AG20443 (cell line): ENCODE measurements at regions not wholly inside any gene's neighbourhood (a gene's known extent, or its start where the extent isn't known, plus 50 kb on each side); places are given as distances from the start of the nearest gene placed in this dataset.

Experiments used
- DNase-seq: peaks from one replicate; pipeline ENCODE4 v3.0.0; 2012; ENCODE audit warnings: low spot score, mixed read lengths

DNA sequence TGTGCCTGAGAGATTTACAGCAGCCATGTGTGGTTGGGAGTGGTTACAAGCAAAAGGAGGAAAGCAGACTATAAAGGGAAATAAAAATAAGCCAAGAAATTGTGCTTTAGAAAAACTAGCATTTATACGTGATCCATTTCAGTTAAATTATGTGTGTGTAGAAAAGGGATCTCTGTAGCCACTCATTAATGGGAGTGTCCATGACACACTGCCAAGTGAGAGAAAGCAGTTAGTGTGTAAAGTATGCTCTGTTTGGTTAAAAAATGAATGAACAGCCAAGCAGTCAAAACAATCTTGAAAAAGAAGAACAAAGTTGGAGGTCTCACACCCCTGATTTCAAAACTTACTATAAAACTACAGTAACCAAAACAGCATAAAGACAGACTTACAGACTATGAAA lies 67.9 kb upstream of the GGTLC1 start:
- DNase-seq: no peak

DNA sequence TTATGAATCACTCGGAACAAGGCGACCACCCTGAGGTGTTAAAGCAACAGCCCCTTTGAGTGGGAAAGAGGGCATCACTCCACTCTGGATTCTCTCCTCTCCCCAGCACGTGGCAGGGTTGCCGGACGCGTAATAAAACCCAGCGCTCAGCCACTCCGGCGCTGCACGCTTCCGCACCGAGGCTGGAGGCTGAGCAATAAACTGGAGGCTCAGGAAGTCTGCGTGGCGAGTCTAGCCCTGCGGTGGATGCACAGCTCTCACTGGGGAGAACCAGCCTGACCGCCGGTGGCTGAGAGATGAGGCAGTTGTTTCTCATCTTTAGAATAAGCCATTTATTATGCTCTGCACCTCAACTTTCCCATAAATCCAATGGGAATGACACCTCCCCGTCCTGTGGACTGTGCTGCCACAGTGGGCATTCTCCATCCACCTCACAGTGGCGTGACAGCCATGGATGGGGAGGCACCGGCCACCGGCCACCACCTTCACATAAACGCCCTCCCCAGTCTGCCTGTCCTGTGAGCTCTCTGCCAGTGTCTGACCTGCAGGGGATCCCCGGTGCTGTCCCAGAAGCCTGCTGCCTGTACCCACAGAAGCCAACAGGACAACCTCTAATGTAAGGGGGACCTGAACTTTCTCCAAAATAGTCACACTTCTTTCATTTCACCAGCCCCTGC lies 64.2 kb upstream of the GGTLC1 start:
- DNase-seq: no peak

DNA sequence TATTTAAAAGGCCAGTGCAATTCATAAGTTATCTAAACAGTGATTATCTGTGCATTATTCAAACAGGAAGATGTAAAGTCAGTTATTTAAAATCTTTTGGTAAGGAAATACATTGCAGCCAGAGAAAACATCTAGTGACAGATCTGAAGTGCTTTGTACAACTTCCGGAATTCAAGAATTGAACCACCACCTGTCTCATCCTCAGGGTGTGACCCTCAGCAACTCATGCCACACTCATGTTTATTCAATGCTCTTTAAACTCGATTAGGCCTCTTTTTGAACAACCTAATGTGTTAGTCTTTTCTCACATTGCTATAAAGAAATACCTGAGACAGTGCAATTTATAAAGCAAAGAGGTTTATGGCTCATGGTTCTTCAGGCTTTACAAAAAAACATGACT lies 62.6 kb upstream of the GGTLC1 start:
- no peak for DNase-seq

DNA sequence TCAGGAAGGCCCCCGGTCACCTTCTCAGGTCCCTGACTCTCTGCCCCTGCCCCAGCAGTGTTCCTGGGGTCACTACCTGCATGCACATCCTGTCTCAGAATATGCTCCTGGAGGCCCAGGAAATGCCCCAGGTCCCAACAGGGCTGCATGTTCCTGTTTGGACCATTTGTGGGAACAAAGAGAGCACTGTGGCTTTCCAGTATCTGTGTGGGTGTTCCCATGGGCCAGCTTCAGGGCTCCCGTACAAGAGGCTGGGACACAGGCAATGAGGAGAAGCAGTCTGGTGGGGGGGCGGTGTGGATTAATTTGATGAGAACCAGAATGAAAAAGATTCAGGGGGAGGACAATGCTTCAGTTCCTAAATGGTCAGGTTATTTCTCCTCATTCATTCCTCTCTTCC lies 61.5 kb upstream of the GGTLC1 start:
- no peak for DNase-seq

DNA sequence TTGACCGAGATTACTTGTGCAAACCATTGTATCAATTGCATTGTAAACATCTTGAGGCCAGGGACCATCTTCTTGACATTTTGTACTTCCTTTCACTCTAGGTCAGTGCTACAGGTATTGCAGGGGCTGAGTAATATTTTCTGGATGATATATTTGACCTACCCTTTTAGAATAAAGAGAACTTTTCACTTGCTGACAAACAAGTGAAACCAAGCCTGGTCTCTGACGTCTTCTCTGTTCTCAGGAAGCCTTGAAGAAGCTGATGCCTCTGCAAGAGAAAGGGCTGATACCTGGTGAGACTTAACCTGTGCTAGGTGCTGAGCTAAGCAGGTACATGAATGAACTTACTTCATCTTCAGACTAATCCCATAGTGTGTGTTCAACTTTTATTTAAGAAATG lies 60.5 kb upstream of the GGTLC1 start:
- no peak for DNase-seq

DNA sequence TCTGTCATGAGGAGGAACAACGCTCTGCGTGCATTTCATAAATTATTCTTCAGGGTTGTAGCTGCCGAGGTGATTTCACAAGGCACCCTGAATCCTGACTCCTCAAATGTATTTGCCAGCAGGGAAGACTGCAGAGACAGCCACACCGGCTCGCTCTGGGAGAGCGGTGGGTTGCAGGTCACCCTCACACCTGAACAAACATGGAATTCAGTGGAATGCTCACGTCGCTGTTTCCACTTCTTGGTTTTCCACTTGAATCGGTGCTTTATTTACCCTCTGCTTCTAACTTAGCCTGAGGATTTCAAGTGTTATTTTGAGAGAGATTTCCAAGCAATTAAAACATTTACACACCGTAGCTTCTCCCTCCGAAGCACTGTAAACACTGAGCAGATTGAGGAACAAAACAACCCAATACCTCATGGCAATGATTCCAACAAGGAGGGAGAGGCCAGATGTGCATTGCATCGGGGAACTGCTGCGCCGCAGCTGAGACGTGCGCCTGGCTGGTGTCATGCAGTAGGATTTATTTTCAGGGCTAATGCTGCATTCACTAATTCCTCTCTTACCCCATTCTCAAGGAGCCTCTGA lies 59.5 kb upstream of the GGTLC1 start:
- DNase-seq: no peak

DNA sequence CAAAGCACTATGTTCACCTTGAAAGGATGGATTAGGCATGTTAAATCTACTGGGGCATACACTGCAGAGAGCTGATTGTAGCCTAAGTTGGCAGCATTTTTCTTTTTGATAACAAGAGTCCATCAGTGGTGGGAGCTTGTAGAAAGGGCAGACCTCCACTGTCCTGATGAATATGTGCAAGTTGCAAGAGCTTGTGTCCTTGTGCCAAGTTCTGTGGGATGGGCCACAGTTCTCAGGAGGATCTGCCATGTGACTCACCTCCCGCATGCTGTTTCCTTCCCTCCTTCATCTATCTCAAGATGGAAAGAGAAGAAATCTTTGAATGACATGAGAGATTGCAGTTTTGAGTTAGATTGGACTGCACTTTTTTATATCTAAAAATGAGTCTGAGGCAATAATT lies 58.3 kb upstream of the GGTLC1 start:
- no peak for DNase-seq

DNA sequence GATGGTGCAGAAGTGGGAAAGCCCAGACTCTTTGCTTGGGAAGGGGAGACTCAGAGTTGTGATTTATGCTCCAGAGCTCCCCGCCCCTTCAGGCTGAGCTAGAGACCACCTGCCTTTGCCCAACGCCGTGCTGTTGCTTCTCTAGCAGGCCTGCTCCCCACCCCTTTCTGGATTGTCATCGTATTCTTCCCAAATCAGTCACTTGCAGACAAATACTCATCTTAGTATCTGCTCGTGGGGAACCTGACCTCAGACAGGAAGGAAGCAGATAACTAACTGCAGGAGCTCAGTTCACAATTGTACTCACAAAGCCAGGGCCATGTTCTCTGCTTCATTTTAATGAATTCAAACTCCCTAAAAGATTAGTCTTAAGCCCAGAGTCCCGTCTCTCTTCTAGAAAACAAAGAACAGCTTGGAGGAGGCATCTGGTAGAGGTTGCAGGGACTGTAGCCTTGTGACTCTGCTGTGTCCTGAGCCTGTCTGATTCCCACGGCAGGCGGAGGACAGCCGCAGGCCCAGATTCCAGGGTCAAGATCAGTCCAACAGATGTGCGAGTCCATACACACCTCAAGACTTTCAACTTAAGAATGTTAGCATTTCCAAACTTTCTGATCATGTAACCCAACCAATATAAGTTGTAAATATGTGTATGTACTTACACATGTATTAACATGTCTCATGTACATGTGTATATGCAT lies 57.2 kb upstream of the GGTLC1 start:
- DNase-seq: no peak

DNA sequence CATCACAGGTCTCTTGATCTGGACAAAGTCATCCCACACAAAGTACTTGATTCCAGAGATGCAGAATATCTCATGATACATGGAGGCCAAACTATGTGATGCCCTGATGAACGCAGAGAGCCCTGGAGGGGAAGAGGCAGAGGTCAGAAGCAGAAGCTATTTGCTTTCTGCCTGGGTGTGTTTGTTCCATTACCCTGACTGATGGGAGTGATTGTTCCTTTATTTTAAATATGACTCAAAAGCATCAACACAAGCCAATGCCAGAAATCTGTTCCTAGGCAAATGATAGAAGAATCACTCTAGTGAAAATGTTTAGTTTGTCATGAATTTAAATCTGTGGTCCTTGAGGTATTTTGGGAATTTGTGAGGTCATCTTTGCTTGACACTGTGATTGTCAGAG lies 54.7 kb upstream of the GGTLC1 start:
- DNase-seq: no peak

DNA sequence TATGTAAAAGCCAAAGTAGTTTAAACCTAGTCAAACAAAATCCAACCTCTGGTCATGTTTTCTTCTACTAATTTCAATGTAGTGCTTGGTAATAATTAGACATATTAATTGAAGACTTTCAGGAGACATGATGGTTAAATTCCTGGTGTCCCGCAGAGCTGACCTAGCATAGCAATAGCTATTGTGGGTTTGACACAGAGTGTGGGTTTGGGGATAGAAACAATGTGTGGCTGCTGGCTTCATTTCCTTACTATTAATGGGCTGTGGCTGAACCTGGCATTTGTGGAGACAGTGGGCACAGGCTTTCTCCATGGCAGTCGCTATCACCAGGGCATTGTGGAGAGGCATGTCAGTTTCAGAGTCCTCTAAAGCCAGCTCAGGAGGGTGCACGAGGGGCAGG lies 54.1 kb upstream of the GGTLC1 start:
- DNase-seq: no peak

DNA sequence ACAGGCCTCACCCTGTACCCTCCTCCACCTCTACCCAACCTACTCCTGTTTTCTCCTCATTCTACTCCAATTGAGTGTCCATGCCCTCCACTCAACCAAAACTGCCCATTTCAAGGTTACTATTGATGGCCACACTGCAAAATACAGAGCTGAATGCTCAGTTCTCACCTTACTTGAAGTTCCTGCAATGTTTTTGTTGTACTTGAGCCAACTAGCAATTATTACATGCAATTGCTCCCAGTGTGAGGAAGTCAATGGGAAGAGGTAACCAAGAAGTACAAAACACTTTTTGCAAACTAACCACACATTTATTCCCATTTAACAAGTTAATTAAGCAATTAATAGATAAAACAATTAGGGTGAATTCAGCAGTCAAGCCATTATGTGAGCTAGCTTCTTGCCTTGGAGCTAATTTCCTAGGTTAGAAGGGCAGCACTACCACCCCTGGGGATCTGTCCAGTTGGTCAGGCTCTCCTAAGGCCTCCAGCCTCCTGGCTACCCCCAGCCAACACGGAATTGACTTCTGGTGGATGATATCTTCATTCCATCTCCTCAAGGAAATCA lies 52.4 kb upstream of the GGTLC1 start:
- DNase-seq: no peak

DNA sequence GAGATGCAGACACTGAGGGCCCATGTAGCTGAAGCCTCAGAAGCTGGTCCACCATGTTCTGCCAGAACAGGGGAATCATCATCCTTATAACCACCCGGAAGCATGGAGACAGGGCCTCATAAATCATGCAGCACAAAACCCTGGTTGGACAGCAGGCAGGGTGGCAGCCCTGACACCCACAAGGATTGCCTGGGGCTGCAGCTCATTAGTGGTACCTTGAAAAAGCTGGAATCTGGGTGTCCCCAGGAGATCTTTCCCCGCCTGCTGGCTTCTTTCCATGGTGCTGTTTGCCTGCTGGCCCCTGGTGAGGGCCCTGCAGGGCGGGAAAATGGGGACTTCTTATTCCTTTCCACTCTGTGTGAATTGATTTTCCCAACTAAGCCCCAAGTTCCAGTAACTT lies 50.6 kb upstream of the GGTLC1 start:
- no peak for DNase-seq
